Breast epithelium (tissue), 3 donors: ENCODE measurements at regions not wholly inside any gene's neighbourhood (a gene's known extent, or its start where the extent isn't known, plus 50 kb on each side); places are given as distances from the start of the nearest gene placed in this dataset.

Experiments used
- POLR2A ChIP-seq: fragments of 450-650 bp; IDR thresholded peaks from one replicate; pipeline ENCODE4 v1.6.1; 2016; ENCODE audit warnings: antibody characterized with exemption, mild to moderate bottlenecking, moderate library complexity
- POLR2AphosphoS5 ChIP-seq, 3 donors: sonication (generic); formaldehyde crosslinking; IDR thresholded peaks; one replicate each; pipeline ENCODE4 v1.6.1; 2017; ENCODE audit warnings: antibody characterized with exemption in 3 of 3
- TF ChIP-seq, protein P1 (sequence below), 3 donors: fragments of 450-650 bp; IDR thresholded peaks; one replicate each; pipeline ENCODE4 v1.5.1; 2016 to 2017; ENCODE audit warnings: antibody characterized with exemption in 3 of 3, mild to moderate bottlenecking in 3 of 3, moderate library complexity in 3 of 3

DNA sequence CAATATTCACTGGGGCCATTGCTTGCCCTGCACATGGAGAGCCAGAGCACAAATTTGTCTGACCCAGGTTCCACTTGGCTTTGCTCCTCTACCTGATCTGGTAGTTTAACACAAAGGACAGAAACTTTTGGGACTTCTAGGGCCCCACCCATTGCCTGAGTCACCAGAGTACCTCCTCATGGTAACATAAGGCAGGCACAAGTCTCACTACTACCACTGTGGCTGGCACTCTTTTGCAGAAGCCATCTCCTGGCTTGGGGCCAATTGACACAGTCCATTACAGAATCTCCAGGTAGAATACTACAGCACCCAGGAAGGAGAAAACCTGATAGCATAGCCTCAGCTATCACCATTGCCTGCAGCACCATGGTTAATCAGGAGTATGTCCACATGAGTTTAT, 52.6 kb upstream of the NAP1L2 start:
- TF ChIP-seq, protein P1, sequence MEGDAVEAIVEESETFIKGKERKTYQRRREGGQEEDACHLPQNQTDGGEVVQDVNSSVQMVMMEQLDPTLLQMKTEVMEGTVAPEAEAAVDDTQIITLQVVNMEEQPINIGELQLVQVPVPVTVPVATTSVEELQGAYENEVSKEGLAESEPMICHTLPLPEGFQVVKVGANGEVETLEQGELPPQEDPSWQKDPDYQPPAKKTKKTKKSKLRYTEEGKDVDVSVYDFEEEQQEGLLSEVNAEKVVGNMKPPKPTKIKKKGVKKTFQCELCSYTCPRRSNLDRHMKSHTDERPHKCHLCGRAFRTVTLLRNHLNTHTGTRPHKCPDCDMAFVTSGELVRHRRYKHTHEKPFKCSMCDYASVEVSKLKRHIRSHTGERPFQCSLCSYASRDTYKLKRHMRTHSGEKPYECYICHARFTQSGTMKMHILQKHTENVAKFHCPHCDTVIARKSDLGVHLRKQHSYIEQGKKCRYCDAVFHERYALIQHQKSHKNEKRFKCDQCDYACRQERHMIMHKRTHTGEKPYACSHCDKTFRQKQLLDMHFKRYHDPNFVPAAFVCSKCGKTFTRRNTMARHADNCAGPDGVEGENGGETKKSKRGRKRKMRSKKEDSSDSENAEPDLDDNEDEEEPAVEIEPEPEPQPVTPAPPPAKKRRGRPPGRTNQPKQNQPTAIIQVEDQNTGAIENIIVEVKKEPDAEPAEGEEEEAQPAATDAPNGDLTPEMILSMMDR (IDR thresholded peaks at IDR 0.05), result no peak
- no peak for TF ChIP-seq POLR2A
- no peak for TF ChIP-seq POLR2AphosphoS5 (IDR thresholded peaks at IDR 0.05)
